AG04449 (cell line): ENCODE measurements at regions not wholly inside any gene's neighbourhood (a gene's known extent, or its start where the extent isn't known, plus 50 kb on each side); places are given as distances from the start of the nearest gene placed in this dataset.

Source experiments
- CTCF ChIA-PET: fragments of 350-600 bp; formaldehyde crosslinking; extraction: SDS; loops from one replicate; lab custom pipeline; 2021; ENCODE audit warnings: antibody characterized with exemption; lab: Yijun Ruan, JAX
- POLR2A ChIA-PET: fragments of 400-600, 350-600 bp; formaldehyde crosslinking; extraction: SDS; loops from one replicate; lab custom pipeline; 2020; ENCODE audit warnings: antibody characterized with exemption, inconsistent platforms; lab: Yijun Ruan, JAX
- DNase-seq: peaks from one replicate; pipeline ENCODE4 v3.0.0-alpha.2; 2010; ENCODE audit warnings: low read depth, low spot score
- H3K4me3 ChIP-seq: 2 replicates; pipeline ENCODE4 v1.5.1; 2011; ENCODE audit warnings: low read depth, mild to moderate bottlenecking, control low read depth, low read length
- CTCF ChIP-seq: IDR thresholded peaks from one replicate; pipeline ENCODE4 v1.5.1; 2011; ENCODE audit warnings: mild to moderate bottlenecking, moderate library complexity, low read length, control low read depth, inconsistent platforms; ENCODE audit not compliant: insufficient read depth; ENCODE audit errors: missing control alignments

DNA sequence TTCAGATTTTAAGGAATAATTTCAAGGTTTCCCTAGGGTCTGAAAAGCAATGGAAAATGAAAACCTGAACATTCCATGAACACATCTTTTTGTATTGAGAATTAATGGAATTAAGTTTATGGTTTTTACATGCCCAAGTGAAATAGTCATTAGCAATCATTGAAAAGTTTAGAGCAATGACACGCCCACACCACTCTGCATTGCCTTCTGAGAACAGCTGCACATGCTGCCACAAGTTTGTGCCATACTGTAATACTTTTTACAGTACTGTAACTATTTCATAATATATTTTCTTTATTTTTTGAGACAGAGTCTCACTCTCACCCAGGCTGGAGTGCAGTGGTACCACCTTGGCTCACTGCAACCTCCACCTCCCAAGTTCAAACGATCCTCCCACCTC lies 345.2 kb upstream of the PMFBP1 start:
- ChIA-PET POLR2A (no interaction called here), CTCF (no interaction called here)
- no peak overlapping the region for H3K4me3 ChIP-seq
- TF ChIP-seq CTCF, result no peak
- DNase-seq, result no peak

DNA sequence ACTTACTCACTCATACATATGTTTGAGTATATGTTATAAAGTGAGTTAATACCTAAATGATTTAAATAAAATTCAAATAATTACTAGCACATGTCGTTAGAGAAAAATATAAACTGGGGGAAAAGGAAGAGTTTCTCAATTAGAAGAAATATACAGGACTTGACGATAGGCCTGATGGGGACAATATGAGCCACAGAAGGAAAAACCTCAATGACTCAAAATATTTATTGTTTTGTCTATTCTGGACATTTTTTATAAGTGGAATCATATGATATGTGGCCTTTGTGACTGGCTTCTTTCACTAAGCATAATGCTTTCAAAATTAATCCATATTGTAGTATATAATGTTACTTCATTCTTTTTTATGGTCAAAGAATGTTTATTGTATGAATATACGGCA lies 339.2 kb upstream of the PMFBP1 start:
- ChIA-PET POLR2A (no interaction called here), CTCF (interaction anchor here (3.6 kb wide), 1 partner anchor 9 kb away, joined by 13 read pairs; no protein-coding TSS in a partner anchor)
- H3K4me3 ChIP-seq, result no peak overlapping the region
- no peak for TF ChIP-seq CTCF
- DNase-seq, result no peak

- H3K4me3 ChIP-seq, result no peak overlapping the region
- DNase-seq, result peak; percentile 16
- POLR2A ChIA-PET, result no interaction called here
- no peak for TF ChIP-seq CTCF
- CTCF ChIA-PET, result no interaction called here
Measured at GRCh38 chr16:72508191-72508590, 336.2 kb upstream of the PMFBP1 start.

- no peak for DNase-seq
- no peak for TF ChIP-seq CTCF
- POLR2A ChIA-PET, result no interaction called here
- CTCF ChIA-PET, result interaction anchor here (0.7 to 5.0 kb wide), 30 partner anchors 11 to 1533 kb away, joined by 3 to 34 read pairs (median 4); no protein-coding TSS in a partner anchor
- no peak overlapping the region for H3K4me3 ChIP-seq
Measured at GRCh38 chr16:72502594-72503005, 330.6 kb upstream of the PMFBP1 start.

DNA sequence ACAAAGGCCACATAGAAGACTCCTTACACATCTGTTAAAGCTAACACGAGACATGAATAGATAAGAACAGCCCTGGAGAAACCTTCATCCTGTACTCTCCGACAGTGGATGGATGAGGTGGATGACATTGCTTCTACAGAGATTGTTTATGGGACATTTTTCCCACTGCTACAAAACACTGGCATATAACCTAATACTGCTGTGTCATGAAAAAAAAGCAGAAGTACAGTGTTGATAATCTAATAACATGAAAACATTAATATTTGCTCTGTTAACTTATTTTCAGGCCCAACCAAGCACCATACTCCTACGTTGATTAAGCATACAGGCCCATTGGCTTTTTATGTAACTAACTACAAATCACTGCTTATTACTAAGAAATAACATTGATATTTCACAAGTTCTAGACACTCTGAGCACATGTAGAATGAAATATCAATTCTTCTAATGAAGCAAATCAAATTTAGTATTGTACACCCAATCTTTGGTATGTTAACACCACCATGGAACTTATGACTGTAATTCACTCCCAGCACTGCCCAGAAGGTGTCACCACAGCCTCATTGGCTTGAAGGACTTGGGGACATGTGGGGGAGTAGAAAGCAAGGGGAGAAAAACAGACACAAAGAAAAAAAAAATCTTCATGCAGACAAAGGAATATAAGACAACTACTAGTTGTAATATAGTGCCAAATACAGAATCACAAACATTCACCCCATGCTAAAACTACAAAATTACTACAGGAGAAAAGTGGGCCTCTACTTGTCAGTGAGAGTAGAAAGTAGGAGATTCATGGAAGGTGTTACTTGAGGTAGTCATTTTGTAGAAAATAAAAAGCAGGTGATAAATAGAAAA lies 330.0 kb upstream of the PMFBP1 start:
- ChIA-PET CTCF (interaction anchor here (0.7 to 5.0 kb wide), 28 partner anchors 11 to 1455 kb away, joined by 3 to 34 read pairs (median 4); no protein-coding TSS in a partner anchor), POLR2A (no interaction called here)
- peak; percentile 19 for DNase-seq
- TF ChIP-seq CTCF, result peak; percentile 82
- H3K4me3 ChIP-seq, result no peak overlapping the region

DNA sequence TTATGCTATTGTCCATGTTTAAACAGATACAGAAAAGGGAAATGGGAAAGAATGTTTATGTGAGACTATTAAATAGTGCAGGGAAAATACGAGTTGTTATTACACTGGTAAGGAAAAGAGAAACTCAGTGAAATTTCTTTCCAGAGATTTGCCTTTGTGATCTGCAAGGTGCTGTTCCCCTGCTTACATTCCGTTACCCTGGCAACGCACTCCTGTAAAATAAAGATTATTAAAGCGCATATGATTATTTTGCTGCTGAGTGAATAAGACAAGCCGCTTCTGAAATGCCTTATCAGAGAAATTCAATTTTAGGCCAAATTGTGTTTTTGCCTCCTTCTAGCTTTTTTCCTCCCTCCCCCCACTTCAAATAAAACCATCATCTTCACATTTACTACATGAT lies 328.6 kb upstream of the PMFBP1 start:
- CTCF ChIA-PET, result interaction anchor here (0.7 to 5.0 kb wide), 15 partner anchors 19 to 1382 kb away, joined by 3 to 34 read pairs (median 4); no protein-coding TSS in a partner anchor
- H3K4me3 ChIP-seq, result no peak overlapping the region
- TF ChIP-seq CTCF, result no peak
- DNase-seq, result no peak
- POLR2A ChIA-PET, result no interaction called here
